Right lobe of liver (tissue), 4 donors: ENCODE measurements at regions not wholly inside any gene's neighbourhood (a gene's known extent, or its start where the extent isn't known, plus 50 kb on each side); places are given as distances from the start of the nearest gene placed in this dataset.

Experiments
- POLR2A ChIP-seq: fragments of 450-650 bp; IDR thresholded peaks from one replicate; pipeline ENCODE4 v1.6.1; 2017; ENCODE audit warnings: antibody characterized with exemption, mild to moderate bottlenecking
- TF ChIP-seq, protein P1 (sequence below), 4 donors: fragments of 200-600 bp in 3 of 4; fragments of 450-650 bp in 1 of 4; IDR thresholded peaks; one replicate each; pipeline versions ENCODE4 v1.5.1 to v1.8.0; 2016 to 2022; ENCODE audit warnings: antibody characterized with exemption in 4 of 4, mild to moderate bottlenecking in 2 of 4
- donor health status: DM: no; HTN: no; CAD: no.
- donor health status: DM: no; HTN: no; CAD: no.
- donor health status: DM: no; HTN: yes; CAD: no.

DNA sequence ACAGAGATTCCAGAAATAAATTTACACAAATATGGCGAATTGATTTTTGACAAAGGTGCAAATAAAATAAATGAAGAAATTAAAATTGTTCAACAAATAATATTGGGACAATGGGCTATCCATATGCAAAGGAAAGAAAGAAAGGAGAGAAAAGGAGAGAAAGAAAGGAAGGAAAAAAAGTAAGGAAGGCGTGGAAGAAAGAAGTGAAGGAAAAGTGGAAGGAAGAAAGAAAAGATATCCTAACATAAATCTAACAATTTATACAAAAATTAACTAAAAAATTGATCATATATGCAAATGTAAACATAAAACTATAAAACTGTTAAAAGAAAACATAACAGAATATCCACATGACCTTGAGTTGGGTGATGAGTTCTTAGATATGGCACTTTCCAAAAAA is 78.7 kb upstream of the ZNF184 start:
- TF ChIP-seq, protein P1, sequence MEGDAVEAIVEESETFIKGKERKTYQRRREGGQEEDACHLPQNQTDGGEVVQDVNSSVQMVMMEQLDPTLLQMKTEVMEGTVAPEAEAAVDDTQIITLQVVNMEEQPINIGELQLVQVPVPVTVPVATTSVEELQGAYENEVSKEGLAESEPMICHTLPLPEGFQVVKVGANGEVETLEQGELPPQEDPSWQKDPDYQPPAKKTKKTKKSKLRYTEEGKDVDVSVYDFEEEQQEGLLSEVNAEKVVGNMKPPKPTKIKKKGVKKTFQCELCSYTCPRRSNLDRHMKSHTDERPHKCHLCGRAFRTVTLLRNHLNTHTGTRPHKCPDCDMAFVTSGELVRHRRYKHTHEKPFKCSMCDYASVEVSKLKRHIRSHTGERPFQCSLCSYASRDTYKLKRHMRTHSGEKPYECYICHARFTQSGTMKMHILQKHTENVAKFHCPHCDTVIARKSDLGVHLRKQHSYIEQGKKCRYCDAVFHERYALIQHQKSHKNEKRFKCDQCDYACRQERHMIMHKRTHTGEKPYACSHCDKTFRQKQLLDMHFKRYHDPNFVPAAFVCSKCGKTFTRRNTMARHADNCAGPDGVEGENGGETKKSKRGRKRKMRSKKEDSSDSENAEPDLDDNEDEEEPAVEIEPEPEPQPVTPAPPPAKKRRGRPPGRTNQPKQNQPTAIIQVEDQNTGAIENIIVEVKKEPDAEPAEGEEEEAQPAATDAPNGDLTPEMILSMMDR (IDR thresholded peaks at IDR 0.05), result no peak
- no peak for TF ChIP-seq POLR2A
